Esophagus muscularis mucosa (tissue), 4 donors: ENCODE measurements at regions not wholly inside any gene's neighbourhood (a gene's known extent, or its start where the extent isn't known, plus 50 kb on each side); places are given as distances from the start of the nearest gene placed in this dataset.

Source experiments
- EP300 ChIP-seq: sonication (generic); formaldehyde crosslinking; IDR thresholded peaks from one replicate; pipeline ENCODE4 v1.6.1; 2017; ENCODE audit warnings: antibody characterized with exemption
- POLR2A ChIP-seq: fragments of 450-650 bp; IDR thresholded peaks from one replicate; pipeline ENCODE4 v1.6.1; 2017; ENCODE audit warnings: antibody characterized with exemption, moderate library complexity, mild to moderate bottlenecking, low read depth
- POLR2AphosphoS5 ChIP-seq, 2 donors: sonication (generic); formaldehyde crosslinking; IDR thresholded peaks; one replicate each; pipeline ENCODE4 v1.6.1; 2017; ENCODE audit warnings: antibody characterized with exemption in 2 of 2
- TF ChIP-seq, protein P1 (sequence below), 3 experiments: fragments of 200-600 bp in 2 of 3; fragments of 450-650 bp in 1 of 3; sonication (generic) in 2 of 3; IDR thresholded peaks; one replicate each; pipeline ENCODE4 v1.5.1; 2017 to 2019; ENCODE audit warnings: antibody characterized with exemption in 3 of 3, mild to moderate bottlenecking in 2 of 3, moderate library complexity in 1 of 3

- TF ChIP-seq POLR2A (no peak), EP300 (no peak), POLR2AphosphoS5 (IDR thresholded peaks at IDR 0.05) (no peak)
- TF ChIP-seq, protein P1, sequence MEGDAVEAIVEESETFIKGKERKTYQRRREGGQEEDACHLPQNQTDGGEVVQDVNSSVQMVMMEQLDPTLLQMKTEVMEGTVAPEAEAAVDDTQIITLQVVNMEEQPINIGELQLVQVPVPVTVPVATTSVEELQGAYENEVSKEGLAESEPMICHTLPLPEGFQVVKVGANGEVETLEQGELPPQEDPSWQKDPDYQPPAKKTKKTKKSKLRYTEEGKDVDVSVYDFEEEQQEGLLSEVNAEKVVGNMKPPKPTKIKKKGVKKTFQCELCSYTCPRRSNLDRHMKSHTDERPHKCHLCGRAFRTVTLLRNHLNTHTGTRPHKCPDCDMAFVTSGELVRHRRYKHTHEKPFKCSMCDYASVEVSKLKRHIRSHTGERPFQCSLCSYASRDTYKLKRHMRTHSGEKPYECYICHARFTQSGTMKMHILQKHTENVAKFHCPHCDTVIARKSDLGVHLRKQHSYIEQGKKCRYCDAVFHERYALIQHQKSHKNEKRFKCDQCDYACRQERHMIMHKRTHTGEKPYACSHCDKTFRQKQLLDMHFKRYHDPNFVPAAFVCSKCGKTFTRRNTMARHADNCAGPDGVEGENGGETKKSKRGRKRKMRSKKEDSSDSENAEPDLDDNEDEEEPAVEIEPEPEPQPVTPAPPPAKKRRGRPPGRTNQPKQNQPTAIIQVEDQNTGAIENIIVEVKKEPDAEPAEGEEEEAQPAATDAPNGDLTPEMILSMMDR (IDR thresholded peaks at IDR 0.05), result no peak
These were observed 516.3 kb downstream of the TDRD15 start for GRCh38 chr2:21640046-21640445.
